Left ventricle myocardium inferior (tissue), 1 donor: ENCODE measurements at regions not wholly inside any gene's neighbourhood (a gene's known extent, or its start where the extent isn't known, plus 50 kb on each side); places are given as distances from the start of the nearest gene placed in this dataset.
"Not testable (repeated sequence)": the region's sequence is repeated elsewhere in the genome, so short reads cannot be mapped to it uniquely, and the experiment has no call there.

ENCODE experiments used
- DNase-seq: peaks from one replicate; pipeline ENCODE4 v3.0.0-alpha.2; 2020
- H3K27ac ChIP-seq: fragments of 200-600 bp; replicated peaks from 2 replicates; pipeline ENCODE4 v1.8.0; 2021
- H3K27me3 ChIP-seq: fragments of 200-600 bp; 2 replicates; pipeline ENCODE4 v1.8.0; 2021; ENCODE audit warnings: low read depth
- H3K36me3 ChIP-seq: fragments of 200-600 bp; 2 replicates; pipeline ENCODE4 v1.8.0; 2021
- H3K4me1 ChIP-seq: fragments of 200-600 bp; 2 replicates; pipeline ENCODE4 v1.8.0; 2021
- H3K4me3 ChIP-seq: fragments of 200-600 bp; 2 replicates; pipeline ENCODE4 v1.8.0; 2021; ENCODE audit warnings: mild to moderate bottlenecking, moderate library complexity
- H3K9me3 ChIP-seq: fragments of 200-600 bp; replicated peaks from 2 replicates; pipeline ENCODE4 v1.8.0; 2021
- CTCF ChIP-seq: fragments of 200-600 bp; IDR thresholded peaks from 2 replicates; pipeline ENCODE4 v1.8.0; 2021; ENCODE audit warnings: antibody characterized with exemption, mild to moderate bottlenecking, borderline replicate concordance
- intact Hi-C: fragments of 100-400 bp; cut with micrococcal nuclease; formaldehyde crosslinking; loops from one replicate; pipeline ENCODE4 v1.11.0; 2022
- donor health status: DM: no; HTN: yes; CAD: no; lungs with severe emphysema.

- intact Hi-C loops, result no loop called here
- Histone ChIP-seq H3K4me1 (no peaks in the 10 kb centered on the region), H3K27me3 (no peaks in the 10 kb centered on the region), H3K27ac (no peak overlapping the region), H3K4me3 (no peak overlapping the region), H3K9me3 (peaks cover 9% of the 10 kb centered on the region), H3K36me3 (no peaks in the 10 kb centered on the region)
- TF ChIP-seq CTCF, result no peak
- no peak for DNase-seq
These were observed 96.7 kb upstream of the ACKR3 start for GRCh38 chr2:236472720-236473495.

DNA sequence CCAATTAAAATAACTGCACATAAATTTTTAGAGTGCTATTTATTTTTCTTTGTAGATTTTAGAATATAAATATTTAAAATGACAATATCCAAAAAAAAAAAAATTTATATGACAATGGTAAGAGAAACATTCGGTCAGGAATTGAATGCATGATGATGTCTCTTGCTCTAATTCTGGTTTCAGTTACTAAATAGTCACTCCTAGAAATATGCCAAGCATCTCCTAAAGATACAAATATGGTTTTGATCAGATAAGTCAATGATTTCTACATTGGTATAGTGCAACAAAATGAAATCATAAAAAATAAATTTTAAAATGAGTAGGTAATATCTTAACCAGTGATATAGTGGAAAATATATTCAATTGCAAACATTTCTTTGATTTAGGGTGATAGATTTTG is 95.9 kb upstream of the ACKR3 start:
- Histone ChIP-seq H3K27ac (no peak overlapping the region), H3K36me3 (no peaks in the 10 kb centered on the region), H3K4me3 (no peak overlapping the region), H3K4me1 (no peaks in the 10 kb centered on the region), H3K9me3 (peaks cover 14% of the 10 kb centered on the region), H3K27me3 (no peaks in the 10 kb centered on the region)
- no peak for TF ChIP-seq CTCF
- no peak for DNase-seq
- intact Hi-C loops, result no loop called here

- no peak for TF ChIP-seq CTCF
- Histone ChIP-seq H3K36me3 (peaks cover 3% of the 10 kb centered on the region), H3K4me1 (no peaks in the 10 kb centered on the region), H3K4me3 (no peak overlapping the region), H3K9me3 (peaks cover 43% of the 10 kb centered on the region), H3K27ac (no peak overlapping the region), H3K27me3 (no peaks in the 10 kb centered on the region)
- intact Hi-C loops, result no loop called here
- DNase-seq, result no peak
These were observed 89.8 kb upstream of the ACKR3 start for GRCh38 chr2:236479814-236480213.

DNA sequence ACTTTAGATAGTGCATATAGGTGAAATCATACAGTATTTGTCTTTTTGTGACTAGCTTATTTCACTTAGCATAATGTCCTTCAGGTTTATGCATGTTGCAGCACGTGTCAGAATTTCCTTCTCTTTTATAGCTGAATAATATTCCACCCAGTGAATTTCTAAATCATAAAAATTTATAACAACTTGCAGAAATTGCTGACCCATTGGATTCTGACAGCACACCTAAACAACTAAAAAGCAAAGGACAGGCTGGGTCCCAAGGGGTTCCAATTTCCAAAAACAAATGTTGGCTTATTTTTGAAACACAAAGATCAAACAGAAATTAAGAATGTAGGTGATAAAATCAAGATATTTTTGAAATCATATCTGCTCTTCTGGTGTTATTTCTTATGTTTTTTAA is 86.5 kb upstream of the ACKR3 start:
- peaks cover 3% of the 10 kb centered on the region for H3K36me3 ChIP-seq
- H3K4me1 ChIP-seq, result no peaks in the 10 kb centered on the region
- no peak overlapping the region for H3K4me3 ChIP-seq
- no peaks in the 10 kb centered on the region for H3K27me3 ChIP-seq
- no peak for DNase-seq
- intact Hi-C loops, result no loop called here
- TF ChIP-seq CTCF, result no peak
- peaks cover 35% of the 10 kb centered on the region for H3K9me3 ChIP-seq
- H3K27ac ChIP-seq, result no peak overlapping the region

DNA sequence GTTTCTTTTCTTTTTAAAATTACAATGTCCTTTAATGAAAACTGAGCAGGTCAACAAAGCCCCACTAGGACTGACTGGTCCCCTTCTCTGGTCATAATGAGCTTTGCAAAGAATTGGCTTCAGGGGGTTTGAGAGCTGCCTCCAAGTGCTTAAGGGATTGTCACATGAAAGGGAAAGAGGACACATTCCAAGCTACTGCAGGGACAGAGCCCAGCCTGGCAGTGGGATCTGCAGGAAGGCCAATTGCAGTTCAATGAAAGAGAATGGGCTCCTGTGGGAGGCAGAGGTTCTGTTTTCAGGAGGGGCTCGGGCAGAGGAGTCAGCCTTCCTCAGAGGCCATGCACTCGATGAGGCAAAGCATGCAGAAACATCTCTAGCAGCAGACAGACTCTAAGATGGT is 84.1 kb upstream of the ACKR3 start:
- no peak for DNase-seq
- Histone ChIP-seq H3K36me3 (no peaks in the 10 kb centered on the region), H3K27me3 (no peaks in the 10 kb centered on the region), H3K9me3 (peaks cover 11% of the 10 kb centered on the region), H3K27ac (no peak overlapping the region), H3K4me3 (no peak overlapping the region), H3K4me1 (no peaks in the 10 kb centered on the region)
- no peak for TF ChIP-seq CTCF
- intact Hi-C loops, result no loop called here

GRCh38 chr2:236489083-236489482 is 80.5 kb upstream of the ACKR3 start:
- H3K27ac ChIP-seq, DNase-seq, H3K4me1 ChIP-seq, H3K4me3 ChIP-seq, H3K36me3 ChIP-seq, H3K9me3 ChIP-seq, intact Hi-C loops, H3K27me3 ChIP-seq: not testable (repeated sequence)
